Epithelial cell of proximal tubule (primary cell): ENCODE measurements at regions not wholly inside any gene's neighbourhood (a gene's known extent, or its start where the extent isn't known, plus 50 kb on each side); places are given as distances from the start of the nearest gene placed in this dataset.

Source experiments
- DNase-seq: peaks from one replicate; pipeline ENCODE4 v3.0.0-alpha.2; 2011; ENCODE audit warnings: low read depth
- H3K4me3 ChIP-seq: 2 replicates; pipeline ENCODE4 v1.5.1; 2011; ENCODE audit warnings: low read depth, mild to moderate bottlenecking, low read length
- TF ChIP-seq, protein P1 (sequence below): conservative IDR thresholded peaks from 2 replicates; pipeline ENCODE4 v1.5.1; 2012; ENCODE audit warnings: low read depth, mild to moderate bottlenecking, low read length

DNA sequence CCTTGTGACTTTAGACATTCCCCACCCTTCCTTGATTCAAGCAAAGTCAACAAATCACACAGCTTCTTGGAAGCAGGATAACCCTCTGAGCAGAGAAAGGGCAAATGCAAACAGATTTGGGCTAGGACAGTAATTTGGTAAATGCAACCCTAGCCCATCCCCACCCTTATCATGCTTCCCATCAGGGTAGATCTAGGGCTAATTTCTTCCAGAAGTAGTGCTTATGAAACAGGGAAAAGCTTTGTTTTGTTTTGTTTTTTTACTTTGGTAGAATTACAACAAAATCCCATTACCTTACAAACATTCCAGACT, 525.1 kb upstream of the NOX3 start:
- DNase-seq = no peak
- no peak overlapping the region for H3K4me3 ChIP-seq
- TF ChIP-seq, protein P1, sequence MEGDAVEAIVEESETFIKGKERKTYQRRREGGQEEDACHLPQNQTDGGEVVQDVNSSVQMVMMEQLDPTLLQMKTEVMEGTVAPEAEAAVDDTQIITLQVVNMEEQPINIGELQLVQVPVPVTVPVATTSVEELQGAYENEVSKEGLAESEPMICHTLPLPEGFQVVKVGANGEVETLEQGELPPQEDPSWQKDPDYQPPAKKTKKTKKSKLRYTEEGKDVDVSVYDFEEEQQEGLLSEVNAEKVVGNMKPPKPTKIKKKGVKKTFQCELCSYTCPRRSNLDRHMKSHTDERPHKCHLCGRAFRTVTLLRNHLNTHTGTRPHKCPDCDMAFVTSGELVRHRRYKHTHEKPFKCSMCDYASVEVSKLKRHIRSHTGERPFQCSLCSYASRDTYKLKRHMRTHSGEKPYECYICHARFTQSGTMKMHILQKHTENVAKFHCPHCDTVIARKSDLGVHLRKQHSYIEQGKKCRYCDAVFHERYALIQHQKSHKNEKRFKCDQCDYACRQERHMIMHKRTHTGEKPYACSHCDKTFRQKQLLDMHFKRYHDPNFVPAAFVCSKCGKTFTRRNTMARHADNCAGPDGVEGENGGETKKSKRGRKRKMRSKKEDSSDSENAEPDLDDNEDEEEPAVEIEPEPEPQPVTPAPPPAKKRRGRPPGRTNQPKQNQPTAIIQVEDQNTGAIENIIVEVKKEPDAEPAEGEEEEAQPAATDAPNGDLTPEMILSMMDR = no peak

DNA sequence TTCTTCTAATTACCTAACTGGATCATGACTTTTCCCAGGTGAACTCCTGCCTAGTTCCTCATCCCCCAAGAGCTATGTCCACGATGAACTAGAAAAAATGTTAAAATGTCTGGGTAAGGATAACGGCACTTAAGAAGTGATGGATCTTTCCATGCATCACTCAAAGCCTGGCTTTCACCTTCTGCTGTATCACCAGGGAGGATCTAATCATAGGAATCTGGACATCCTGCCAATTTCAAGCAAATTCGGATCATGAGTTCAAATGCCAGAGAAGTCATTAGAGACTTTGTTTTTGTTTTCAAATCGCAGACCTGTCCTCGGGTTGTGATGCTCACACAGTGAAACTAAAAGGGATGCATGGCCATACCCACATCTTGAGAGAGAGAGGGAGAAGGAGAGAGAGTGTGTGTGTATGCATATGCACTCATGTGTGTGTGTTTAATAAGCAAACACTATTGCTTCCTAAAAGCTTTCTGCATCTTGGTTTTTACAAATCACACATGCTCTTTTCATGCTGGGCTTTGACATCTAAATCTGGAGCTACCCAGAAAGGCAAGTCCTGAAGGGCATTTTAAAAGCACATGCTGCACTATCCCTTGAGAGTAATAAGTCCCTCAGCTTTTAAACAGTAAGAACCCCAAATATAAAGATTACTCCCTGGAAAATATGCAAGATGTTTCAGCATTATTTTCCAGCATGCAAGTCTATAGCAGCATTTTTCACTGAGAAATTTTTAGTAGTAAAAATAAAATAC, 524.6 kb upstream of the NOX3 start:
- DNase-seq = no peak
- TF ChIP-seq, protein P1 = no peak
- no peak overlapping the region for H3K4me3 ChIP-seq

DNA sequence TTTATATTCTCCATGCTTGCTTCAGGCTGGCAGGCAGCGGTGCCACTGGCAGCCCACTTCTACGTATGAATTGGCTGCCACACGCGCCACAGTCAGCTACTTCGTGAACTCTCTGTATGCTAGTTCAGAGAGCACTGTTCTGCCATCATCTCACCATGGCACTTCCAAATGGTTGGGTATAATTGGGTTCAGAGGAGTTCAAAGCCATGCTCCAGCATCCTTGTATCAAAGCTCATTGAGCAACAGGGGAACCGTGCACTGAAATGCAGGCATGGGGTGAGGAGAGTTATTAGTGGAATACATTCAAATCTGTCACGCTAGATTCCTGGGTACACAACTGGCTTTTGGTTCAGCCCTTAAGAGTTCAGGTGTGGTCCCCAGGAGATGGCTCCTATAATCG, 519.9 kb upstream of the NOX3 start:
- H3K4me3 ChIP-seq = no peak overlapping the region
- TF ChIP-seq, protein P1 = no peak
- no peak for DNase-seq

DNA sequence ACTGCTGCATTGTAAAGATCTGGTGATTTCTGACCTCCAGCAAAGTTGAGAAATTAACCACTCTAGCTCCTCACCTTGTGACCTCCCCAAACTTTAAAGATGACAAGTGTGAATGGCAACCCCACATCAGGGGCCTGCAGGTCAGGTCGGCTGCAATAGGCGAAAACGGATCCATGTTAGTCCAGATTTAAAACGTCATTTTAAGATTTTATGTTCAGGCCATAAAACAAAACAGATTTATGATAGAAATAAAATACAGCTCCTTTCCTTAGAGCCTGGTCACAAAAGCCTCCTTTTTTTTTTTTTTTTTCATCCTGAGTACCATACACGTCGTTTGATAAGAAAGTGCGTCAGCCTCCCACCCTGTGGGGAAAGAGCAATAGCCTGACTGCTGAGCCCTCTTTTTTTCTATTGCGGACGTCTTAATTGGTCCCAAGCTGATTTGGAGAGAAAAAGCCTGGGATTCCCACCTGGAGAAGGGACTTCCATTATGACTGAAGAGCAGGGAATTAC, 519.2 kb upstream of the NOX3 start:
- DNase-seq = no peak
- H3K4me3 ChIP-seq = no peak overlapping the region
- TF ChIP-seq, protein P1 = no peak

DNA sequence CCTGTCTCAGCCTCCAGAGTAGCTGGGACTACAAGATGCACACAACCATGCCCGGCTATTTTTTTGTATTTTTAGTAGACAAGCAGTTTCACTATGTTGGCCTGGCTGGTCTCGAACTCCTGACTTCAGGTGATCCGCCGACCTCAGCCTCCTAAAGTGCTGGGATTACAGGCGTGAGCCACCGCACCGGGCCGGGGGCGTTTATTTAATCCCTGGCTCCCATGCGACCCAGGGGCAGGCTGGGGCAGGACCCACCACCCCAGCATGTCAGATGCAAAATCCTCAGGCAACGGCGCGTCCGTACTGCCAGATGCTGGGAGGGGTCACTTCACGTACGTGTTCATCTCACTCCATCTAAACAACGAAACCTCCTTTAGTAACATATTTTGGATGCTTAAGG, 518.7 kb upstream of the NOX3 start:
- DNase-seq = no peak
- no peak overlapping the region for H3K4me3 ChIP-seq
- TF ChIP-seq, protein P1 = no peak

DNA sequence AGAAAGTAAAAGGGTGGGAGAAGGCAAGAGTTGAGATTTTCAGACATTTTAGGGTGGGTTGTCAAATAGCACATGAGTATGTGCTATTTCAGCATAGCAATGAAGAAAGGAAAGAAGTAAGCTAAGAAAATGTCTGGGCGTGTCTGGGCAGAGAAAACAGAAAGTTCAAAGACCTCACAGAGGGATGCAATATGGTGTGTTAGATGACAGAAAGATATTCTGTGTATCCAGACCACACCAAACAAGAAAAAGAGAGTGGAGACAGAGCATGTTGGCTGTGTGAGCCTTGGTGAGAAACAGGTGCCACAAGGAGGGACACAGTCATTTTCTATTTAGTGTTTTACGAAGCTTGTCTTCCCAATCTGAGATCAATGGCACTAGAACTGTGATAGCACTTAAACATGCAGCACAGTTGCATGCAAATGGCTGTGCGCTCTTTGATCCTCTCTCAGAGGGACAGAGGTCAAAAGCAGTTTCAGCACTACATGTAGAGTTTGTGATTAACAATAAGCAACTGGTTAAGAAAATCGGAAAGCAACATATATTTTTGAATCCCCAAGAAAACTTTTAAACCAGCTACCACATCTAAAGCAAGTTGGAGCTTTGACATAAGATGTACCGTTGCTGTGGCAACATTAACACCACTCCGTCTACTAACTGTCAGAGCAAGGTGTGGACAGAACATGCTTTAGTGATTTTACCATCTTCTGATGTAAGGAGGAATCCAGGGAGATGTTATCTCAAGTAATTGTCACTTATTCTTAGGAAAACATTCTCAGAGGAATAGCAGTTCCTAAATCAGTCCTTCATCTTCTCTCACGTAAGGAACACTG, 515.5 kb upstream of the NOX3 start:
- DNase-seq = no peak
- TF ChIP-seq, protein P1 = no peak
- no peak overlapping the region for H3K4me3 ChIP-seq
